WTC11 (cell line): ENCODE measurements at regions not wholly inside any gene's neighbourhood (a gene's known extent, or its start where the extent isn't known, plus 50 kb on each side); places are given as distances from the start of the nearest gene placed in this dataset.

Experiments
- ATF1 ChIP-seq: sonication (generic); formaldehyde crosslinking; IDR thresholded peaks from 2 replicates; pipeline ENCODE4 v1.8.1; 2023; ENCODE audit warnings: mild to moderate bottlenecking, moderate library complexity, missing genetic modification reagents
- CREM ChIP-seq: sonication (generic); formaldehyde crosslinking; IDR thresholded peaks from 2 replicates; pipeline ENCODE4 v1.8.1; 2022; ENCODE audit warnings: mild to moderate bottlenecking, missing genetic modification reagents, moderate library complexity
- CTCF ChIP-seq: fragments of 200-600 bp; IDR thresholded peaks from 2 replicates; pipeline ENCODE4 v1.8.0; 2022; ENCODE audit warnings: antibody characterized with exemption
- FOXK1 ChIP-seq: sonication (generic); formaldehyde crosslinking; IDR thresholded peaks from 2 replicates; pipeline ENCODE4 v1.8.0; 2022; ENCODE audit warnings: mild to moderate bottlenecking, moderate library complexity, missing genetic modification reagents
- PRRX2 ChIP-seq: fragments of 250-450 bp; sonication (Bioruptor Pico); IDR thresholded peaks from 2 replicates; pipeline ENCODE4 v1.8.0; 2021; ENCODE audit warnings: mild to moderate bottlenecking
- RELA ChIP-seq: sonication (generic); formaldehyde crosslinking; IDR thresholded peaks from 2 replicates; pipeline ENCODE4 v1.8.1; 2022; ENCODE audit warnings: missing genetic modification reagents, mild to moderate bottlenecking, borderline replicate concordance

- no peak for TF ChIP-seq CTCF
- TF ChIP-seq PRRX2 (CRISPR knock-in tag), result no peak
- no peak for TF ChIP-seq CREM
- TF ChIP-seq RELA (CRISPR knock-in tag), result no peak
- no peak for TF ChIP-seq FOXK1 (CRISPR knock-in tag)
- TF ChIP-seq ATF1 (CRISPR knock-in tag), result no peak
These were observed 380.0 kb downstream of the LRFN5 start for GRCh38 chr14:41986700-41987099.
